NCI-H1105 treated with DMSO at 0.1 percent for 48 hours (cell line): ENCODE measurements at regions not wholly inside any gene's neighbourhood (a gene's known extent, or its start where the extent isn't known, plus 50 kb on each side); places are given as distances from the start of the nearest gene placed in this dataset.
"Not testable (repeated sequence)": the region's sequence is repeated elsewhere in the genome, so short reads cannot be mapped to it uniquely, and the experiment has no call there.

ENCODE experiments used
- DNase-seq: peaks from one replicate; lab custom pipeline; 2025; lab: John Stamatoyannopoulos, UW

- no peak for DNase-seq
Observed at GRCh38 chr3:522888-523287, 326.3 kb downstream of the CHL1 start.

- DNase-seq = no peak
Observed at GRCh38 chr3:525415-525814, 328.9 kb downstream of the CHL1 start.

DNA sequence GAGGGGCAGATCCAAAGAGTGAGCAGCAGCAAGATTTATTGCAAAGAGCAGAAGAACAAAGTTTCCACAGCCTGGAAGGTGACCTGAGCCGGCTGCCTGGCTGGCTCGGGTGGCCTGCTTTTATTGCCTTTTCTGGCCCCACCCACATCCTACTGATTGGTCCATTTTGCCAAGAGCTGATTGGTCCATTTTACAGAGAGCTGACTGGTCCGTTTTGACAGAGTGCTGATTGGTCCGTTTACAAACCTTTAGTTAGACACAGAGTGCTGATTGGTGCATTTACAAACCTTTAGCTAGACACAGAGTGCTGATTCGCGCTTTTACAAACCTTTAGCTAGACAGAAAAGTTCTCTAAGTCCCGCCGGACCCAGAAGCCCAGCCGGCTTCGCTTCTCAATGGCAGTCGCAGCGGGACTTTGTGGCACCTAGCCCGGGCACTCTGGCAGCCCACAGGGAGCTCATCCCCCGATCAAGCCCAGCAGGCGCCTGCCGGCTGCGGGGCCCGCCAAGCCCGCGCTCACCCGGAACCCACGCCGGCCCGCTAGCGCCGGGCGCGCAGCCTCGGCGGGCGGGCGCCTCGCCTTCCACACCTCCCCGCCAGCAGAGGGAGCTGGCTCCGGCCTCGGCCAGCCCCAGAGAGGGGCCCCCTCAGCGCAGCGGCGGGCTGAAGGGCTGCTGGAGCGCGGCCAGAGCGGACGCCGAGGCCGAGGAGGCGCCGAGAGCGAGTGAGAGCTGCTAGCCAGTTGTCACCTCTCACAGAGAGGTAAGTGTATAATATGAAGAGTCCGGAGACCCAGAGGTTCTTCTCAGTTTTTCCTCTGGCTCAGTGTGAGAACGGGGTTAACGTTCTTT is 339.2 kb downstream of the CHL1 start:
- peak; percentile 48 for DNase-seq

DNA sequence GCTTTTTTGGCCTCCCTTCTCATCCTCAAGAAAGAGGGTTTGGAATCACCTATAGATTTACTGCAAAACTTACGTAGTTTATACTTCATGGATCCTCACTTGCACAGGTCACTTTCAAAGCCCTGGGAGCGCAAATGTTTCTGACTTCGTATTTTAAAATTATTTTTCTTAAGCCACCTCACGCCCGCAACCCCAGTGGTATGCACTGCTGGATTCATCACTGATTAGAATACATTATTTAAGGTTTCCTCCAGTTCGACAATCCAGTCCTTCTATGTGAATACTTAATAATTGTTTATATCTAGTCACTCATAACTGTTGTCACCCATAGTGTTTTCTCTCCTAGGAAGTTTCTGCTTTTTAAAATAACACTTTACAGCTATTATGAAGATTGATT is 339.9 kb downstream of the CHL1 start:
- DNase-seq = no peak

GRCh38 chr3:541062-541801 is 344.7 kb downstream of the CHL1 start:
- DNase-seq = no peak

GRCh38 chr3:542021-542420 is 345.5 kb downstream of the CHL1 start:
- no peak for DNase-seq

GRCh38 chr3:549636-550035 is 353.1 kb downstream of the CHL1 start:
- DNase-seq = no peak

DNA sequence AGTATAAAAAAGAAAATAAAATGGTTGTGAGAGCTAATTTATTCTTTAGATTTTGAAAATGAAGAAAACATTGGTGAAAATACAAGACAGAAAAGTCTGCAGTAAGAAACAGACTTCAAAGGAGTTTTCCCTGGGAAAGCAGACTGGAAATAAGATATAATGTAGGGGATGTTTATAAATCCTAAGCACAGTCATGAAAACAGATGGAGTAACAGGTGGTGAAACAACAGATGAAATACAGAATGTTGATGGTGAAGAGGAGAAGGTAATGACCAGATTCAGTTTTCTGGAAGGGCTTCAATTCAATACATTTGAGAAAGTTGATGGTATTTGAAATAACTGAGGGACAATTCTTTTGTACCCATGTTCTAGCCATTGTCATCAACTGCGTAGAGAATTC is 353.9 kb downstream of the CHL1 start:
- no peak for DNase-seq

- DNase-seq = no peak
Observed at GRCh38 chr3:557972-558371, 361.4 kb downstream of the CHL1 start.

GRCh38 chr3:567488-568185 is 371.1 kb downstream of the CHL1 start:
- DNase-seq = no peak

DNA sequence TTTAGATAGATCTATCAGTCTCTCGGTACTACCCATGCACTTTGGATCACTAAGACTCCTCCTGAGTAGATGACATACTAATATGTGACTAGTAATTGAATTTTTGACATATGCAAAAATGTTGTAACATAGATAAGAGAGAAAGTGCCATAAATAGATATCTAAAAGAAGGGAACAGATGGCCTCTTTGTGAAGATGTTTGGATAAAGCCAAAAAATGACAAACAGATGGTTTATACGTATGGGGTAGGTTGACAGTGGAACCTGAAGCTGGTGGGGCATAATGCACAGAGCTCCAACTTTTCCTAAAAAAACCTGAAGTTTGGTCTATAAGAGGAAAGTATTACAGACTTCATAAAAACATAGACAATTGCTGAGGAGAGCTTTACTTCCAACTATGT is 383.0 kb downstream of the CHL1 start:
- DNase-seq = not testable (repeated sequence)

DNA sequence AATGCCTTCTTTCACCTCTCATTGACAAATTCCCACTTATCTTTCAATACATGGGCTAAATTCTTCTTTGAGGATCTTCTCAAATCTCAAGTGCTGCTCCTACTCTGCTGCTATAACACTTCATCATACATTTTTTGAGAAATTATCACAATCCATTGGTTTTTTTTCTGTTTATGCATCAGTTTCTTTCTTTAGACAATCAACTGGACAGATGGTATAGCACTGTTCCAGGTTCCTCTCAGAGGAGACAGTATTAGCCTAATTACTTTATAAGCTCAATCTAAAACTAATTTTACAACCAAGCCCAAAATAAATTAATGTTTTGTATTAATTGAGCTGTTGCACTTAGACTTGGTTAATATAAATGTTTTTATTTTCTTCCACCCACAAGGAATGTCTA is 392.5 kb downstream of the CHL1 start:
- DNase-seq = not testable (repeated sequence)

GRCh38 chr3:597304-597703 is 400.7 kb downstream of the CHL1 start:
- DNase-seq = not testable (repeated sequence)

GRCh38 chr3:597746-598145 is 401.2 kb downstream of the CHL1 start:
- not testable (repeated sequence) for DNase-seq

- DNase-seq = not testable (repeated sequence)
Observed at GRCh38 chr3:607480-607879, 410.9 kb downstream of the CHL1 start.

DNA sequence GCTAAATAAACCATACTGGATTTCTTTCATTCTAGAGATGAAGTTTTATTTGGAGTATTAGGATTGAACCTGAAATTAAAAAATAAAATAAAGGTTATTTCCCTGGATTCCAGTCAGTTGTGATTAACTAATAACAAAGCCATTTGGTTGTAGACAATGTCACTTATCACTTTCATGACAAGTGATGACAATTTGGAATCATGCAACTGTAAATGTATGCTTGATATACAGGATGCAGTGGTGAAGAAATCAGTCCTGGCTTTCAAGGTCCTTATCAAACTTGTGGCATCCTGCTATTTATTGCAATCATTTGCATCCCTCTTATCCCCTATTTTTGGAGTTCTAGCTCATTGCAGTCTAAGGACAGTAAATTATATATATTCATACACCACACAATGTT is 425.2 kb downstream of the CHL1 start:
- DNase-seq = no peak

DNA sequence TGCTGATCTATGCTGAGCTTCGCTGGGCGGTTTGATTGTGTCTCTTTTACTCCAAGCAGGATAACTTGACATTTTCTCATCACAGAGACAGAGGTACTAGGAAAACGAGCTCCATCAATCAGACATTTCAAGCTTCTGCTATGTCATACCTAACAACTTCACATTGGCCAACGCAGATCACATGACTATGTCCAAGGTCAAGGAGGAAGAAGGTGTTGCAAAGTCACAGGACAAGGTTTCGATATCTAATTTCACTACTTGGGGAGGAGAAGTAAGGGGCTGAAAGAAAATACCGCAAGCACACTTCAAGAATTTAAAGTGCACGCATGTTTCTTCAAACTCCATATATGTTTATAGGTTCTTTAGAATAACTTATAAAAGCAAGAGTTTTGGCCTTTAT is 425.8 kb downstream of the CHL1 start:
- no peak for DNase-seq

GRCh38 chr3:623914-624545 is 427.5 kb downstream of the CHL1 start:
- DNase-seq = no peak

- peak; percentile 42 for DNase-seq
Observed at GRCh38 chr3:632571-633170, 436.1 kb downstream of the CHL1 start.

- no peak for DNase-seq
Observed at GRCh38 chr3:634511-634910, 437.9 kb downstream of the CHL1 start.

- no peak for DNase-seq
Observed at GRCh38 chr3:635393-635792, 438.8 kb downstream of the CHL1 start.

- DNase-seq = no peak
Observed at GRCh38 chr3:643376-643775, 446.8 kb downstream of the CHL1 start.
